GM21423 (cell line): ENCODE measurements at regions not wholly inside any gene's neighbourhood (a gene's known extent, or its start where the extent isn't known, plus 50 kb on each side); places are given as distances from the start of the nearest gene placed in this dataset.

Experiments
- ATAC-seq: cut with Tn5 transposase; IDR thresholded peaks from one replicate; pipeline ENCODE4 v1.9.1; 2021; ENCODE audit warnings: mild to moderate bottlenecking, moderate library complexity; ENCODE audit not compliant: unreplicated experiment

- ATAC-seq, result no peak
Measured at GRCh38 chr15:46467041-46467440, 832.2 kb downstream of the SQOR start.

GRCh38 chr15:46471096-46471495, 836.3 kb downstream of the SQOR start:
- ATAC-seq, result no peak

GRCh38 chr15:46489276-46489675, 854.4 kb downstream of the SQOR start:
- ATAC-seq, result no peak

- no peak for ATAC-seq
Measured at GRCh38 chr15:46496491-46497115, 861.8 kb downstream of the SQOR start.

- no peak for ATAC-seq
Measured at GRCh38 chr15:46502667-46503066, 867.8 kb downstream of the SQOR start.

GRCh38 chr15:46518381-46518780, 883.6 kb downstream of the SQOR start:
- ATAC-seq, result no peak

GRCh38 chr15:46523701-46524100, 888.9 kb downstream of the SQOR start:
- ATAC-seq, result no peak

- ATAC-seq, result no peak
Measured at GRCh38 chr15:46525984-46526725, 891.3 kb downstream of the SQOR start.

GRCh38 chr15:46526726-46527110, 891.9 kb downstream of the SQOR start:
- no peak for ATAC-seq

- ATAC-seq, result no peak
Measured at GRCh38 chr15:46543626-46544025, 908.8 kb downstream of the SQOR start.

- no peak for ATAC-seq
Measured at GRCh38 chr15:46548989-46549388, 914.2 kb downstream of the SQOR start.

- ATAC-seq, result no peak
Measured at GRCh38 chr15:46552316-46552715, 917.5 kb downstream of the SQOR start.

GRCh38 chr15:46555547-46555946, 920.7 kb downstream of the SQOR start:
- no peak for ATAC-seq

- ATAC-seq, result no peak
Measured at GRCh38 chr15:46556010-46556409, 921.2 kb downstream of the SQOR start.

GRCh38 chr15:46556559-46557379, 921.9 kb downstream of the SQOR start:
- ATAC-seq, result no peak

GRCh38 chr15:46567968-46568367, 933.1 kb downstream of the SQOR start:
- ATAC-seq, result no peak

GRCh38 chr15:46569781-46570180, 935.0 kb downstream of the SQOR start:
- ATAC-seq, result no peak

- ATAC-seq, result no peak
Measured at GRCh38 chr15:46576646-46577395, 942.0 kb downstream of the SQOR start.

- no peak for ATAC-seq
Measured at GRCh38 chr15:46577767-46578166, 942.9 kb downstream of the SQOR start.

GRCh38 chr15:46580487-46580886, 945.7 kb downstream of the SQOR start:
- ATAC-seq, result no peak

- no peak for ATAC-seq
Measured at GRCh38 chr15:46580924-46581323, 946.1 kb downstream of the SQOR start.
